Right atrium auricular region (tissue), 2 donors: ENCODE measurements at regions not wholly inside any gene's neighbourhood (a gene's known extent, or its start where the extent isn't known, plus 50 kb on each side); places are given as distances from the start of the nearest gene placed in this dataset.
"Not testable (repeated sequence)": the region's sequence is repeated elsewhere in the genome, so short reads cannot be mapped to it uniquely, and the experiment has no call there.

ENCODE experiments used
- DNase-seq: peaks from one replicate; pipeline ENCODE4 v3.0.0-alpha.2; 2019; ENCODE audit warnings: low spot score
- H3K27ac ChIP-seq, 2 donors: fragments of 200-600 bp; sonication (generic); 1 replicate in 1 of 2; 2 replicates in 1 of 2; pipeline ENCODE4 v1.5.1; 2016 to 2019
- H3K27me3 ChIP-seq, 2 donors: fragments of 200-600 bp; sonication (generic); one replicate each; pipeline versions ENCODE4 v1.5.1 to v1.6.0; 2017 to 2019
- H3K36me3 ChIP-seq: fragments of 200-600 bp; sonication (generic); one replicate; pipeline ENCODE4 v1.5.1; 2016
- H3K4me1 ChIP-seq, 2 donors: fragments of 200-600 bp; sonication (generic); one replicate each; pipeline versions ENCODE4 v1.5.1 to v1.6.0; 2017 to 2019
- H3K4me3 ChIP-seq, 2 donors: fragments of 200-600 bp; sonication (generic); 1 replicate in 1 of 2; 2 replicates in 1 of 2; pipeline ENCODE4 v1.5.1; 2017 to 2019; ENCODE audit warnings: mild to moderate bottlenecking in 1 of 2, moderate library complexity in 1 of 2
- H3K9me3 ChIP-seq, 2 donors: fragments of 200-600 bp; sonication (generic); one replicate each; pipeline ENCODE4 v1.5.1; 2019
- TF ChIP-seq, protein P1 (sequence below), 2 donors: fragments of 200-600 bp; sonication (generic); IDR thresholded peaks; one replicate each; pipeline ENCODE4 v1.5.1; 2019; ENCODE audit warnings: antibody characterized with exemption in 2 of 2

DNA sequence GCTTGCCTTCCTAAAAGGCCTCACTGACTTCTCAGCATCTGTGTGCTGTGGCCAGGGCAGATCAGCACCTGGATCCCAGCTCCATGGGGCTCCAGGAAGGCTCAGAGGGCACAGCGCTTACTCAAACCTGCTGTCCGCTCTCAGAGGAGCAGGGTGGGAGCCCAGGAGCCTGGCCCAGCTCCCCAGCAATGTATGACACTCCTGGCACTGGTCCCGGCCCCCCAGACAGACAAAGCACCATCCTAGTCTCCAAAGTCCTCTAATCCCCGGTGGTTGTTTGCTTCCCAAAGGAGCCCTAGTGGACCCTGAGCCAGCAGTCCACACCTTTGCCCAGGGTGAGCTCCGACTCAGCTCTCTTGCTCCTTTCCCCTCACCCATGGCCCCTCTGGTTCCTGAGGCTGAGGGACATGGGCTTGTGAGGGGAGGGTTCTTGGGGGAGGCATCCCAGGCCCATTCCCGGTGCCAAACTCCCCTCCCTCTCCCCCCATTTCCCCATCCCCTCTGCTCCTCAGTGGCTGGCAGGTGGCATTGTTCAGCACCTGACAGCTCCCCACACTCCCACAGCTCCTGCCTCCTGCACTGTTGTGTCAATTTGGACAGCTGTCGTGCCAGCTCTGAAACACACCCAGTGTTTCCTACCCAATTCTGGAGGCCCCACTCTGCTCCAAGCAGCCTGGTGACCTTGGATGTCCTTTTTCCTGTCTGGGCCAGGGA lies 164.3 kb downstream of the TRIM43 start:
- H3K27ac ChIP-seq, H3K4me3 ChIP-seq, H3K36me3 ChIP-seq, H3K4me1 ChIP-seq, H3K9me3 ChIP-seq, DNase-seq, H3K27me3 ChIP-seq: not testable (repeated sequence)

DNA sequence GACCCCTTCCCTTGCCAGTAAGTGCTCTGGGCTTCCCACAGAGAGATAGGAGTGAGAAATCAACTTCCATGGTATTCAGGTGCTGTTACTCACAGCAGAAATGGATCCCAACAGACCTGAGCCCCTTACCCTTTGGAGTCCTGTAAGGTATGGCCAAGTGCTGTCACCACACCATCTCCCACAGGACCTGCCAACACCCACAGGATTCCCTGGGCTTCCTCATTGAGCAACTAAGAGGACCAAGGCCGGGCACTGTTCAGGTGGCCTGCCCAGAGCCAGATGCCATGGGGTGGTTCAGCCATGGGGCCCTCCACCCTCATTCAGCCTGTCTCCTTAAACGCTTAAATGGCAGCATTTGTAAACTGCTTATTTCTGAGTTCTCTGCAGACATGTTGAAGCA lies 166.2 kb downstream of the TRIM43 start:
- DNase-seq, result no peak
- Histone ChIP-seq H3K4me3 (no peak overlapping the region), H3K36me3 (no peaks in the 10 kb centered on the region), H3K9me3 (no peaks in the 10 kb centered on the region), H3K27ac (no peak overlapping the region), H3K4me1 (no peaks in the 10 kb centered on the region), H3K27me3 (no peaks in the 10 kb centered on the region)
- TF ChIP-seq, protein P1, sequence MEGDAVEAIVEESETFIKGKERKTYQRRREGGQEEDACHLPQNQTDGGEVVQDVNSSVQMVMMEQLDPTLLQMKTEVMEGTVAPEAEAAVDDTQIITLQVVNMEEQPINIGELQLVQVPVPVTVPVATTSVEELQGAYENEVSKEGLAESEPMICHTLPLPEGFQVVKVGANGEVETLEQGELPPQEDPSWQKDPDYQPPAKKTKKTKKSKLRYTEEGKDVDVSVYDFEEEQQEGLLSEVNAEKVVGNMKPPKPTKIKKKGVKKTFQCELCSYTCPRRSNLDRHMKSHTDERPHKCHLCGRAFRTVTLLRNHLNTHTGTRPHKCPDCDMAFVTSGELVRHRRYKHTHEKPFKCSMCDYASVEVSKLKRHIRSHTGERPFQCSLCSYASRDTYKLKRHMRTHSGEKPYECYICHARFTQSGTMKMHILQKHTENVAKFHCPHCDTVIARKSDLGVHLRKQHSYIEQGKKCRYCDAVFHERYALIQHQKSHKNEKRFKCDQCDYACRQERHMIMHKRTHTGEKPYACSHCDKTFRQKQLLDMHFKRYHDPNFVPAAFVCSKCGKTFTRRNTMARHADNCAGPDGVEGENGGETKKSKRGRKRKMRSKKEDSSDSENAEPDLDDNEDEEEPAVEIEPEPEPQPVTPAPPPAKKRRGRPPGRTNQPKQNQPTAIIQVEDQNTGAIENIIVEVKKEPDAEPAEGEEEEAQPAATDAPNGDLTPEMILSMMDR (IDR thresholded peaks at IDR 0.05), result no peak

DNA sequence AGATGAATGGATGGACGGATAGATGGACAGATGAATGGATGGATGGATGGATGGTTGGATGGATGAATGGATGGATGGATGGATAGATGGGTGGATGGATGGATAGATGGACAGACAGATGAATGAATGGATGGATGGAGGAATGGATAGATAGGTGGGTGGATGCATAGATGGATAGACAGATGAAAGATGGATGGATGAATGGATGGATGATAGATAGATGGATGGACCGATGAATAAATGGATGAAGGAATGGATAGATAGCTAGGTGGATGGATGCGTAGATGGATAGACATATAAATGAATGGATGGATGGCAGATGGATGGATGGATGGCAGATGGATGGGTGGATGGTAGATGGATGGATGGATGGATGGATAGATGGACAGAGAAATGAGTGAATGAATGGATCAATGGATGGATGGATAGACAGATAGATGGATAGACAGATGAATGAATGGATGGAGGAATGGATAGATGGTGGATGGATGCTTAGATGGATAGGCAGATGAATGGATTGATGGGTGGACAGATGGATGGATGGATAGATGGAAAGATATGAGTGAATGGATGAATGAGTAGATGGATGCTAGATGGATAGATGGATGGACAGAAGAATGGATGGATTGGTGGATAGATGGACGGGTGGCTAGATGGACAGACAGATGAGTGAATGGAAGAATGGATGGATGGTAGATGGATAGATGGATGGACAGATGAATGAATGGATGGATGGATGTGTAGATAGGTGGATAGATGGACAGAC lies 167.9 kb downstream of the TRIM43 start:
- no peaks in the 10 kb centered on the region for H3K9me3 ChIP-seq
- TF ChIP-seq, protein P1 (IDR thresholded peaks at IDR 0.05), result no peak
- DNase-seq, result no peak
- no peaks in the 10 kb centered on the region for H3K36me3 ChIP-seq
- H3K4me1 ChIP-seq, result no peaks in the 10 kb centered on the region
- H3K27ac ChIP-seq, result no peak overlapping the region
- H3K4me3 ChIP-seq, result no peak overlapping the region
- no peaks in the 10 kb centered on the region for H3K27me3 ChIP-seq

DNA sequence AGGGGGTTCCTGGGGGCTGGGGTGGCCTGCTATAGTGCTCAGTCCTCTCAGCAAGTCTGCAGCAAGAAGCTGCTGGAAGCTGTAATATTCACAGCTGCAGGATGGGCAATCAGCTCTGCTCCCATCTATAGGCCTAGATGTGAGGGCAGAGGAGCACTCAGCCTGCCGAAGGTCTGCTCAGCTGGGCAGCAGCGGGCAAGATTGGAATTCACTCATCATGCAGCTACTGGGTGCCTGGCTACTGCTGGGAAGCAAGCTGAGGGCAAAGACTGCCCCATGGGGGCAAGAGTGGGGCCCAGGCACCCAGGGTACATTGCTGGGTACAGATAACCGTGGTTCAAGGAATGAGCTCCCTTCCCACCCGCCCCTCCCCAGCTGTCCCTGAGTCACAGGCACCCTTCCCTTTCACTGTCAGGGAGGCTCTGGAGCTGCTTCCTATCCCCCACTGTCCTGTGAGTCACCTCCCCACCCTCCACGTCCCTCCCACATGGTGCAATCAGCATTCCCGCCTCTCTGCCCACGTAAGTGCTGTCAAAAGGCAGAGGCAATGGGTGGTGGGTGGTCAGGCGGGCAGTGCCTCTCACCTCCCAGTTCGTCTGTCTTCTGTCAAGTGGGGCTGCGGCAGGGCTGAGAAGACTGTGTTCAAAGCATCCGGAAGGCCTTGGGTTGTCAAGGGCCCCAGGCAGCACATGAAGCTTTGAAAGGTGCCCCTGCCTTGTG lies 169.2 kb downstream of the TRIM43 start:
- H3K36me3 ChIP-seq, result no peaks in the 10 kb centered on the region
- H3K4me3 ChIP-seq, result no peak overlapping the region
- H3K9me3 ChIP-seq, result no peaks in the 10 kb centered on the region
- TF ChIP-seq, protein P1 (IDR thresholded peaks at IDR 0.05), result no peak
- no peak for DNase-seq
- H3K27me3 ChIP-seq, result no peaks in the 10 kb centered on the region
- H3K4me1 ChIP-seq, result no peaks in the 10 kb centered on the region
- H3K27ac ChIP-seq, result no peak overlapping the region

DNA sequence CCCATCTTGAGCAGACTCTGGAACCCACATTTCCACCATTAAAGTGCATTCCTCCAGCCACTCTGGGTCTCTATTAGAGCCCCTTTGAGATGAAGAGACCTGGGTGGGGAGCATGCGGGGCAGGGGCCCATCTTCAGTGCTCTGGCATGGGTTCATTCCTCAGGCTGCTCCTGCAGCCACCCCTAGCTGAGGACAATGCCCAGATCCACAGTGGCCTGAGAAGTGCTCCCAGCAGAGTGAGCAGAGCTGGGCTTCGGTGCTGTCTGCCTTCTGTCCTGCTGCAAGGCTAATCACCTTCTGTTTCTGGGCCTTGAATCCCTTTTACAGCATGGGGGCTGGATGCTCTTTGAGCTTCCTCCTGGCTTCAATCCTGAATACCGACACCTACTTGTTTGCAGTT lies 169.8 kb downstream of the TRIM43 start:
- no peaks in the 10 kb centered on the region for H3K9me3 ChIP-seq
- no peak for DNase-seq
- no peak overlapping the region for H3K4me3 ChIP-seq
- no peak overlapping the region for H3K27ac ChIP-seq
- no peaks in the 10 kb centered on the region for H3K4me1 ChIP-seq
- H3K36me3 ChIP-seq, result no peaks in the 10 kb centered on the region
- TF ChIP-seq, protein P1 (IDR thresholded peaks at IDR 0.05), result no peak
- no peaks in the 10 kb centered on the region for H3K27me3 ChIP-seq

DNA sequence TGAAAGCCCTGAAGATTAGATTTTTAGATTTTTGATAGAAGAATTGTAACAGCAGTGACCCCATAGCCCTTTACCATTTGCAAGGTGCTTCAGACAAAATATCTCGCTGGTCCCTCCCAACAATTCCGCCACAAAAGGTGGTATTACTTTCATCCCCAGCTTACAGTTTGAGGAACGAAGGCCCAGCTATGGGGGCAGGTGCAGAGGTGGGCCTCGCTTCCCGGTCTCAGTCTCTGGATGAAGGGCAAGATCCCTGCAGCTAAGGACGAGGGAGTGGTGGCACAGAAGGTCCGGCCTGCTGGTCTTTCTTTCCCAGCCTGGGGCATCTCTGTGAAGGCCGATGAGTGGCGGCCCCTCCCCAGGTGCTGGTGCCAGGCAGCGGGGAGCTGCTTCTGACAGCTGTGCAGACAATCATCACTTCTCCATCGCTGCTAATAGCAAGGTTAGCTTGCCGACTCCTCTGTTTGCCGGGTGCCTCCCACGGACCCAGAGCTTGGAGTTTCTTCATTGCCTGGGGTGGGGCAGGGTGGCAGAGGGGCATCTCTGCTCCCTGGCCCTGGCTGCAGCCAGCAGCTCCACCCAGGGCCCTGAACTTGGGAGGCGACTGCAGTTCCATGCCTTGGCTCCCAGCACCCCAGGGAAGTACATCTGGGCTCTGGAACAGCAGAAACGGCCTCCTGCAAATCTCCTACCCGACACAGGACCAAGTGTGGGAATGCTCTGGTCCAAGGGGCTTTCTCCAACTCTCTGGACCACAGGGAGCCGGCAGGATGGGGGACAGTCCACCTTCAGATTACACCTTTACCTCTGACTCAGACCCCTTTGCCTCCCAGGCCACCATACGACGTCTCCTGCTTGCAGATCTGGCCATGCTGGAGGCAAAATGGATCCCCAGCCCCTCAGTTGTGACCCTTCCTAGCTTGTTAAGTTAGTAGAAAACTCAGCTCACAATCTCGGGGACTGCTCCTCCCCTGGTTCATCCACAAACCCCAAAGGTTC lies 170.5 kb downstream of the TRIM43 start:
- H3K4me1 ChIP-seq, H3K9me3 ChIP-seq, H3K36me3 ChIP-seq, H3K27me3 ChIP-seq, H3K27ac ChIP-seq, H3K4me3 ChIP-seq, DNase-seq: not testable (repeated sequence)

DNA sequence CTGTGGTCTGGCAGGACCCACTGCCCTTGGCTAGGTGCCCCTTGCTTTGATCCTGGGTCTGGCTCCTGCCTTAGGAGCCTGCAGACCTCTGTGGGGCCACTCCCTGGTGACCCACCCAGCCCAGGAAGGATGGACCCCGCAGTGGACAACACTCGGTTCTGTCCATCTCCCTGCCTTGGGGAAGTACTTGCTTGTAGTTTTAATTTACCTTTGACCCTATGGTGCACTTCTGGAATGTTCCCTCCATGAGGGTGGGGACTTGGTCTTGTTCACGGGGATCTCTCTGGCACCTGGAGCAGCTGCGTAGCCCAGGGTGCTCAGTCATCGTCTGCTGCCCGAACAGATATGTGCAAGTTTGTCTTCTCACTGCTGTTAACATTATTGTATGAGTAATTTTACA lies 171.3 kb downstream of the TRIM43 start:
- H3K27me3 ChIP-seq, H3K4me1 ChIP-seq, H3K9me3 ChIP-seq, DNase-seq, H3K4me3 ChIP-seq, H3K36me3 ChIP-seq, H3K27ac ChIP-seq: not testable (repeated sequence)

DNA sequence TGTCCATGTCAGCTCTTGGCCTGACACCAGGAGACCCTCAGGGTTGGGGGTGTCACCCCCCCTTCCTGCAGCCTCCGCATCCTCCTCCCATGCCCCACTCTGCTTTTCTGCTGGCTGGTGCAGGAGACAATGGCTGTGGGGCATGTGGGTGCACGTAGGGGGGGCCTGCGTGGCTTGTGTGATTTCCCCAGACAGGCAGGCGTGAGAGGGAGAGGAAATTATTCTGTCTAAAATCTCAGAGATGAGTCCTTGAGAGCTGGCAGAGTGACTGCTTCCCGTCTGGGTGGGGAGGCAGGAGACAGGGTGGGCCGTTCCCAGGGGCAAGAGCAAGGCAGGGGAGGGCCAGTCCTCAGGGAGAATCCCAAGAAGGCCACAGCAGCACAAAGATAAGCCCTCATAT lies 173.2 kb downstream of the TRIM43 start:
- not testable (repeated sequence) for DNase-seq, H3K4me1 ChIP-seq, H3K36me3 ChIP-seq

More for the DNA sequence above, 173.2 kb downstream of the TRIM43 start:
- H3K27me3 ChIP-seq, H3K4me3 ChIP-seq, H3K9me3 ChIP-seq, H3K27ac ChIP-seq: not testable (repeated sequence)
